HG03159 (cell line): ENCODE measurements at regions not wholly inside any gene's neighbourhood (a gene's known extent, or its start where the extent isn't known, plus 50 kb on each side); places are given as distances from the start of the nearest gene placed in this dataset.

Source experiments
- ATAC-seq: cut with Tn5 transposase; IDR thresholded peaks from one replicate; pipeline ENCODE4 v1.9.1; 2021; ENCODE audit warnings: mild to moderate bottlenecking, moderate library complexity; ENCODE audit not compliant: unreplicated experiment

DNA sequence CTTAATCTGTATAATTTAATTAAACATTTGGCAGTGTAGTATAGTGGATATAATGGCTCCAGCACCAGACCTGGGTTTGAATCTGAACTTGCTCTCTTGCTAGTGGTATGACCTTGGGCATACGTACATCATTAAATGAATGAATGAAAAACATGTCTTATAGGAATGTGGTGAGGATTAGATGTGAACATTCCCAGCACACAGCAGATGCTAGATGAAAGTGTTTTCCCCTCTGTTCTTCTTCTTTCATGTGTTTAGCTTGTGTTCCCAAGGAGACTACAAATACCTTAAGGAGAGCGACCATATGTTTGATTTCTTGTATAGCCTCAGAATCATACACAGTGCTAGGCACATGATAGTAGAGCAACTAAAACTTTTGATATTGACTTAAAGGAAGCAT lies 56.5 kb downstream of the CT47B1 start:
- no peak for ATAC-seq

DNA sequence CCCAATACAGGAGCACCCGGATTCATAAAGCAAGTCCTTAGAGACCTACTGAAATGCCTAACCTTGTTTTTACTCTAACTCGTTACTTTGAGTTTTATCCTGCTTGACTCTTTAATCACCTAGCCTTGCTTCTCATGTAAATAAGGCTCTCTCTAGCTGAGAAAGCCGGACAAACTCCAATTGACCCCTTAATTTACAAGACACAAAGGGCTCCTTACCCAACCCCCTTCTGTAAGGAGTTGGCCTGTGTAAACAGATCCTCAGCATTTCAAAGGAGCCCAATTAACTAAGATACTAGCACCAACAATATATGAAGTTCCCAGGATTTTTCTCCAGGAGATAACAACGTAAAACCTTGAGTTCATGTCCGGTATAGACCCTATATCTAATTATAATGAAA lies 61.7 kb downstream of the CT47B1 start:
- no peak for ATAC-seq

- no peak for ATAC-seq
Measured at GRCh38 chrX:120801426-120801825, 74.2 kb downstream of the CT47B1 start.

GRCh38 chrX:120797188-120797851 lies 78.3 kb downstream of the CT47B1 start:
- no peak for ATAC-seq

GRCh38 chrX:120795301-120795700 lies 80.4 kb downstream of the CT47B1 start:
- ATAC-seq: no peak

GRCh38 chrX:120794525-120794975 lies 81.1 kb downstream of the CT47B1 start:
- ATAC-seq: no peak

GRCh38 chrX:120793098-120793497 lies 82.6 kb downstream of the CT47B1 start:
- ATAC-seq: no peak

GRCh38 chrX:120791013-120791643 lies 84.5 kb downstream of the CT47B1 start:
- no peak for ATAC-seq

DNA sequence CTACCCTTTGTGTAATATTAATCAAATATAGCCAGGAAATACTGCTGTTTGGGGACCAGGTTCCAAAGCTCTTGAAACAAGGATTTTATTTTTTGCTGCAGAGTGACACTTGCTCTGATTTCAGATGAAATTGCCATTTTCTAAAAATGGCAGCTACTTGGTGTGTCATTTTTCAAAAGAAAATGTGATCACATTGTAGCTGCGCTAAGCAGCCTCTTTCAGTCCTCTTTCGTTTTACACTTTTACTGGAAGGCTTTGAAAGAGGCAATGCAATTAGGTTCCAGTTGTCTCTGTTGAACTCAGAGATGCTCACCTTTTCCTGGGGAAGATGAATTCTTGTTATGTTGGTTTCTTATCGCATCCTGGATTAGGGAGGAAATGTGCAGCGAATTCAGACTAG lies 85.1 kb downstream of the CT47B1 start:
- ATAC-seq: no peak

DNA sequence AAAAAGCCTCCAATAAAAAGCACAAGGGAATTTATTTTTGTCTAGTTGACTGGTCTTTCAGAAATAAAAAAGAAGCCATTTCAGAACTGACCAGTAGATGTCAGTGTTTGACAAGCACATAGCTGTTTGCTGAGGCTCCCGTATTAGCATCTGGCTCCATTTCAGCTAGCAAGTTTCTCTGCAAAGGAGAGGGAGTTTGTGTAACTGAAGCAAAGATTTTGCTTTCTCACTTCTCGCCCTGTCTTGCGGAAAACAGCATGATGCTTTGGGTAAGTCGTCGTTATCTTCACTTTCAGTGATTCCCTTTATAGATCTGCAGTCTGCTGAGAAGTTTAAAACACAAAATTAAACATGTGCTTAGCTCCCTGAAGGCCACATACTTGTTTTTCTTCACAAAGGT lies 85.5 kb downstream of the CT47B1 start:
- ATAC-seq: peak; percentile 86

DNA sequence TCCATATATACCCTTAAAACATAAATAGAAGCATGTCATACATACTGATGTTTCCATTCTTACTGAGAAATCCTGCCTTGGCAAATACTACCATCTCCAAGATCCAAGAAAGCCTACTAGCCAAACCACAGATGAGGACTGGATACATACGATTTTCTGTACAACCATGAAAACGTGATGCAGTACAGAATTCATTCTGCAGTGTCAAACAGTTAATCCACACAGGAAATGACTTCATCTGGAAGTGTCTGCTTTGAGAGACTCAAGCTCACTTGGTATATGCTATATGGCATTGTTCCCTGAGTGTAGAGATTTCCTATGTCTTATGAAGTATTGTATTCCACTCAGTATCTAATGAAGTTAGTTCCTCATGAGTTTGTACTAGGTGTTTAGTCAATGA lies 94.3 kb downstream of the CT47B1 start:
- no peak for ATAC-seq

DNA sequence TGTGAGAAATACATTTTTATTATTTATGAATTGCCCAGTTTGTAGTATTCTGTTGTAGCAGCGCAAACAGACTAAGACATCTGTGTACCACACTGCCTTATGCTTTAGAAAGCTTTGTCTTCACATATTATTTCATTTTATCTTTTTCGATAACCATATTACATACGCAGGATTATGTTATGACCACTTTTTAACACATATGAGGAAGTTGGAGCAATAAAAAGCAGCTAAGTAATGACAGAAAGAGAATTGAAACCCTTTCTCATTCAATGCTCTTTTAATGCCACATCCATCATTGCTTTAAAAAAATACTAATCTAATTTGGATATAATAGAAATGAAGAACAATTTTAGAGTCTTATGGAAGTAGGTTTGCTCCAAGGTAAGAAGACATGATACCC lies 99.7 kb downstream of the CT47B1 start:
- no peak for ATAC-seq

- ATAC-seq: no peak
Measured at GRCh38 chrX:120774606-120775005, 101.1 kb downstream of the CT47B1 start.

DNA sequence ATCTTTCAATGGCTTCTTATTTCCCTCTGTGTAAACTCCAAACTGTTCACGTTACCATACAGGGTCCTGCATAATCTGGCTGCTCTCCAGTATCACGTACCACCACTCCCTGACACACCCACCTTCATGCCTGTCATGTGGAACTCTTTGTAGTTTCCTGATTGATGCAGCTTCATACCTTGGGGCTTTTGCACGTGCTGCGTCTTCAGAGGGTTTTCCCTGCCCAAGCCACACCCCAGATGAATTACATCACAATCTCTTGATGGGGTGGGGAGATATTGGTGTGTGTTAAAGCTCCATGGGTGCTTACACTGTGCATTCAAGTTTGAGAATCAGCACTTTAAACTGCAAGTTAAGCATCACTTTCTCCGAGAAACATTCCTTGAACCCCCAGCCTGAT lies 101.9 kb downstream of the CT47B1 start:
- no peak for ATAC-seq

DNA sequence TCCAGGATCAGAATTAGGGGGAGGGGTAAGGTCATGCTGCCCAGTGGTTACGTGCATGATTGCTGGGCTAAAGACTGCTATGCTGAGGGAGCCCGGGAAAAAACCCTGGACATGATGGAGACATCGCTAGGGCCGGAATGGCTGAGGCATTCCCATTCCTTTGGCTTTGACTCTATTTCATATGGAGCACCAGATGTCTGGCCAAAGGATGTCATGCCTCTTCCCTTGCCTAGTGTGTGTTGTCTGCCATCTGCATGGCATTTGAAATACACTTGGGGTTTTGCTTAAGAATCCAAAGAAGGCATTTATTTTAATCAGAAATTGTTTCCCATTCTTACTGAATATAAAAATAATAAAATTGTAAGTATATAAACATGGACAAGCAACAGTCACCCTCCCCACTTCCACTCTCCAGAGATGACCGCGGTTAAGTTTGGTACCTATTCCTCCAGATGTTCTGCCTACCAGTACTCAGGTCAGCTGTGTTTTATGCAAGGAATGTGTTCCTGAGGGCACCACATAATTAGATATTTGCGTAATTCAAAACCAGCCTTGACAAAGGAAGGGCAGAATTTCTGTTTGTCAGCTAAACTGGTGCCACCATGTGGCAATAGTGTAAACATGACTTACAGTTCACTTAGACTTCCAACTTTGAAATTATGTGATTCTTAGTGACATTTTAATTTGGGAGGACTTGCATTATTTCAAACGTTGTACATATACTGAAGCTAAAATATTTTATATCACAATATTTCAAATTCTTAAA lies 105.9 kb downstream of the CT47B1 start:
- no peak for ATAC-seq

GRCh38 chrX:120768681-120769080 lies 107.0 kb downstream of the CT47B1 start:
- no peak for ATAC-seq

GRCh38 chrX:120768254-120768653 lies 107.4 kb downstream of the CT47B1 start:
- no peak for ATAC-seq

DNA sequence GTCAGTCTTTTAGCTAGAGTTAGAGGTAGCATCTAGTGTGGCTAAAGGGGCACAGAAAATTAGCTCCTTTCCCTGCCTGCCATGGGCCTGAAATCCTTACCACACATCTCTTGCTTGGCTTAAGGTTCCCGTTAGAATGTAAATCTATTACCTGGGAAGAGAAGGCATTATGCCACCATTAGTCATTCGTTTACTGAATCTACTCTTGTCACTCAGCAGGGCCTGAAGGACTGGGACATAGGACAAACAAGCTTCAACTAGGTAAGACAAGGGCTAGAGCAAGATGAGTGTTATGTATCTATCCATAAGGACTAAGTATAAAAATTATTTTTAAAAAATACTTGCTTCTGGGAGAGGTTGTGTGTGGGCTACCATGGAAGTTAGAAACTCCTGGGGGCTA lies 112.4 kb downstream of the CT47B1 start:
- no peak for ATAC-seq

DNA sequence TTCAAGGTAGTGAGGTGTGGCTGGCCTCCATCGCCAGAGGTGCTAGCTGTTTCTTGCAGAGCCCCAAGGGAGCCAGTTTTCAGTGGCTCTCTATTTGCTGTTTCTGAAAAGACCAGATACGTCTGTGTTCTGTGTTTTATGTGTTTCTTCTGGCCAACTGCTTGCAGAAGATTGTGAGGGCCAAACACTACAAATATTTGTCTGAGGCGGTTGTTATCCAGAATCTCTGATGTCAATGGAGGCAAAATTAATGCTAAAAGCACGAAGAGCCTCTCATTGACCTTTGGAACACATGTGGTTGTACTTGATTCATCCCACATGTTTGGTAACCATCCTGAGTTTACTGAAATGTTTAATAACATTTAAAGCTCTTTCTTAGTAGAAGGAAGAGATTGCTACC lies 113.9 kb downstream of the CT47B1 start:
- ATAC-seq: no peak

DNA sequence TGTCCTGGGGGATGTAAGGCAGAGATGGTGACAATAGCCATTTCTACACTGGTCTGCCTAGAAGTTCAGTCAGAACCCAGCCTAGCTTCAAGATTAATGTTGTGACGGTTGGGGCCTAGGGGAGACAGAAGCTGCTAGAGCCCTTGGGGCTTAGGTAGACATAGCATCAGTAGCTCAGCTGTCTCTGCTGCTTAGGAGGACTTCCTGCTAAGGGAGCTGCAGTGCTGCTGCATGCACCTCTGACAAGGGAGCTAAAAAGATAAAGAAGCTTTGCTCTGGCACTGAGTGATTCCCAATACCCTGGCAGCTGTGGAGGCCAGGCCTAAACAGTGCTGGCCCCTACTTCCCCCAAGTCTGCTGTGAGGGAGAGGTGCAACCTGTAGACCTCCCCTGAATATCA lies 116.0 kb downstream of the CT47B1 start:
- no peak for ATAC-seq

GRCh38 chrX:120755066-120755846 lies 120.4 kb downstream of the CT47B1 start:
- peak; percentile 77 for ATAC-seq
